ENCODE measurements at regions not wholly inside any gene's neighbourhood (a gene's known extent, or its start where the extent isn't known, plus 50 kb on each side); places are given as distances from the start of the nearest gene placed in this dataset.

DNA sequence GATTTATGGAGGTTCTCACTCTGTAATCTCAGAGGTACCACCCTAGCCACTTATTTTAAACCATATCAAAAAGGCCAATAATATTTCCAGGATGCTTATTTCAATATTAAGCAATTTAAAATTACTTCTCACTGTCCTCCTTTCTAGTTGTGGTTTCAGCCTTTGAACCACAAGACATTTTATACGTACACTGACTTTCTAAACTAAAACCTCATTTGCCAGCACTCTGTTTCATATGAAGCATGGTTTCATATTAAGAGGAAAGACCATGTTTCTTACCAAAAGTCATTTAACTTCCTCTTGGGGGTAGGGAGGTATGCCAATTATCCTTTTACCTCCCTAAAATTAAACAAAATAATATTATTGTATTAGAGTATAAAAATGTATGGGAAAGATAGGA is 399.8 kb downstream of the CDH7 start:
- TF ChIP-seq, protein P1, sequence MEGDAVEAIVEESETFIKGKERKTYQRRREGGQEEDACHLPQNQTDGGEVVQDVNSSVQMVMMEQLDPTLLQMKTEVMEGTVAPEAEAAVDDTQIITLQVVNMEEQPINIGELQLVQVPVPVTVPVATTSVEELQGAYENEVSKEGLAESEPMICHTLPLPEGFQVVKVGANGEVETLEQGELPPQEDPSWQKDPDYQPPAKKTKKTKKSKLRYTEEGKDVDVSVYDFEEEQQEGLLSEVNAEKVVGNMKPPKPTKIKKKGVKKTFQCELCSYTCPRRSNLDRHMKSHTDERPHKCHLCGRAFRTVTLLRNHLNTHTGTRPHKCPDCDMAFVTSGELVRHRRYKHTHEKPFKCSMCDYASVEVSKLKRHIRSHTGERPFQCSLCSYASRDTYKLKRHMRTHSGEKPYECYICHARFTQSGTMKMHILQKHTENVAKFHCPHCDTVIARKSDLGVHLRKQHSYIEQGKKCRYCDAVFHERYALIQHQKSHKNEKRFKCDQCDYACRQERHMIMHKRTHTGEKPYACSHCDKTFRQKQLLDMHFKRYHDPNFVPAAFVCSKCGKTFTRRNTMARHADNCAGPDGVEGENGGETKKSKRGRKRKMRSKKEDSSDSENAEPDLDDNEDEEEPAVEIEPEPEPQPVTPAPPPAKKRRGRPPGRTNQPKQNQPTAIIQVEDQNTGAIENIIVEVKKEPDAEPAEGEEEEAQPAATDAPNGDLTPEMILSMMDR (IDR thresholded peaks at IDR 0.05; ENCODE audit: insufficient read depth, low read length) = no peak
- TF ChIP-seq, protein P2, sequence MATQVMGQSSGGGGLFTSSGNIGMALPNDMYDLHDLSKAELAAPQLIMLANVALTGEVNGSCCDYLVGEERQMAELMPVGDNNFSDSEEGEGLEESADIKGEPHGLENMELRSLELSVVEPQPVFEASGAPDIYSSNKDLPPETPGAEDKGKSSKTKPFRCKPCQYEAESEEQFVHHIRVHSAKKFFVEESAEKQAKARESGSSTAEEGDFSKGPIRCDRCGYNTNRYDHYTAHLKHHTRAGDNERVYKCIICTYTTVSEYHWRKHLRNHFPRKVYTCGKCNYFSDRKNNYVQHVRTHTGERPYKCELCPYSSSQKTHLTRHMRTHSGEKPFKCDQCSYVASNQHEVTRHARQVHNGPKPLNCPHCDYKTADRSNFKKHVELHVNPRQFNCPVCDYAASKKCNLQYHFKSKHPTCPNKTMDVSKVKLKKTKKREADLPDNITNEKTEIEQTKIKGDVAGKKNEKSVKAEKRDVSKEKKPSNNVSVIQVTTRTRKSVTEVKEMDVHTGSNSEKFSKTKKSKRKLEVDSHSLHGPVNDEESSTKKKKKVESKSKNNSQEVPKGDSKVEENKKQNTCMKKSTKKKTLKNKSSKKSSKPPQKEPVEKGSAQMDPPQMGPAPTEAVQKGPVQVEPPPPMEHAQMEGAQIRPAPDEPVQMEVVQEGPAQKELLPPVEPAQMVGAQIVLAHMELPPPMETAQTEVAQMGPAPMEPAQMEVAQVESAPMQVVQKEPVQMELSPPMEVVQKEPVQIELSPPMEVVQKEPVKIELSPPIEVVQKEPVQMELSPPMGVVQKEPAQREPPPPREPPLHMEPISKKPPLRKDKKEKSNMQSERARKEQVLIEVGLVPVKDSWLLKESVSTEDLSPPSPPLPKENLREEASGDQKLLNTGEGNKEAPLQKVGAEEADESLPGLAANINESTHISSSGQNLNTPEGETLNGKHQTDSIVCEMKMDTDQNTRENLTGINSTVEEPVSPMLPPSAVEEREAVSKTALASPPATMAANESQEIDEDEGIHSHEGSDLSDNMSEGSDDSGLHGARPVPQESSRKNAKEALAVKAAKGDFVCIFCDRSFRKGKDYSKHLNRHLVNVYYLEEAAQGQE (IDR thresholded peaks at IDR 0.05; ENCODE audit: insufficient replicate concordance, low read depth) = no peak
- TF ChIP-seq POLR2AphosphoS5 (IDR thresholded peaks at IDR 0.05; ENCODE audit: low read depth) = no peak

Measured in HL-60 (cell line).